ENCODE measurements at regions not wholly inside any gene's neighbourhood (a gene's known extent, or its start where the extent isn't known, plus 50 kb on each side); places are given as distances from the start of the nearest gene placed in this dataset.

DNA sequence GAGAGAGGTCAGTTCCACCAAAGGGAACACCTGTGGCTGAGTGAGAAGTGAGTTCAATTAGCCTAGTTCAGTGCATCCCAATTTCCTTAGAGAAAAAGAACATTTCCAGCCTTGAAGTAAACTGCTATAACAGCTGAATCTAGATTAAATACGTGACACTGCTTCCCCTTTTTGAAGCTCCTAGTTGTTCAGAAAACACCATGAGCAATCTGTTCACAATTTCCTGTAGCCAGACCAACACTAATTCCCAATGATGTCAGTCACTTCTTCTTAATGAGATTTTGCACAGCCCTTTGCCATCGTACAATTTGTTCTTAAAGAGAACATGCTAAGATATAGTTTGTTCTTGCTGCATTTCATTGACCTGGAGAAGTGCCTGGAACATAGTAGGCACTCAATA lies 144.6 kb upstream of the EDNRA start:
- no peak for TF ChIP-seq TAF1 (IDR thresholded peaks at IDR 0.05; ENCODE audit: borderline replicate concordance, low read depth, low read length)
- TF ChIP-seq POLR2A (IDR thresholded peaks at IDR 0.05; ENCODE audit: low read depth, low read length), result no peak
- no peak for TF ChIP-seq POLR2AphosphoS5 (IDR thresholded peaks at IDR 0.05; ENCODE audit: low read depth, low read length)

All from GM12892 (cell line).